Nephron (organoid): ENCODE measurements at regions not wholly inside any gene's neighbourhood (a gene's known extent, or its start where the extent isn't known, plus 50 kb on each side); places are given as distances from the start of the nearest gene placed in this dataset.

Source experiments
- H3K27ac Mint-ChIP-seq, 3 experiments: 2 replicates each; pipeline ENCODE4 v1.8.0; 2020; ENCODE audit warnings: mixed read lengths in 3 of 3, mild to moderate bottlenecking in 2 of 3, moderate library complexity in 1 of 3
- H3K27me3 Mint-ChIP-seq: 2 replicates; pipeline ENCODE4 v1.8.0; 2021; ENCODE audit warnings: low read depth, mild to moderate bottlenecking, moderate library complexity, mixed read lengths
- H3K36me3 Mint-ChIP-seq: 2 replicates; pipeline ENCODE4 v1.8.0; 2020; ENCODE audit warnings: low read depth, mixed read lengths
- H3K4me1 Mint-ChIP-seq: 2 replicates; pipeline ENCODE4 v1.8.0; 2020; ENCODE audit warnings: mixed read lengths
- H3K4me3 Mint-ChIP-seq, 3 experiments: 2 replicates each; pipeline ENCODE4 v1.8.0; 2020; ENCODE audit warnings: mild to moderate bottlenecking in 3 of 3, mixed read lengths in 3 of 3, moderate library complexity in 2 of 3
- H3K9me3 Mint-ChIP-seq: 2 replicates; pipeline ENCODE4 v1.8.0; 2020; ENCODE audit warnings: mixed read lengths
- TF ChIP-seq, protein P1 (sequence below), 3 experiments: fragments of 200-600 bp; sonication (generic); IDR thresholded peaks; one replicate each; pipeline ENCODE4 v1.5.0; 2021; ENCODE audit warnings: antibody characterized with exemption in 3 of 3; ENCODE audit not compliant: unreplicated experiment in 3 of 3

GRCh38 chr1:239061770-239062169, 324.6 kb upstream of the CHRM3 start:
- no peak overlapping the region for H3K4me3 Mint-ChIP-seq
- TF ChIP-seq, protein P1, sequence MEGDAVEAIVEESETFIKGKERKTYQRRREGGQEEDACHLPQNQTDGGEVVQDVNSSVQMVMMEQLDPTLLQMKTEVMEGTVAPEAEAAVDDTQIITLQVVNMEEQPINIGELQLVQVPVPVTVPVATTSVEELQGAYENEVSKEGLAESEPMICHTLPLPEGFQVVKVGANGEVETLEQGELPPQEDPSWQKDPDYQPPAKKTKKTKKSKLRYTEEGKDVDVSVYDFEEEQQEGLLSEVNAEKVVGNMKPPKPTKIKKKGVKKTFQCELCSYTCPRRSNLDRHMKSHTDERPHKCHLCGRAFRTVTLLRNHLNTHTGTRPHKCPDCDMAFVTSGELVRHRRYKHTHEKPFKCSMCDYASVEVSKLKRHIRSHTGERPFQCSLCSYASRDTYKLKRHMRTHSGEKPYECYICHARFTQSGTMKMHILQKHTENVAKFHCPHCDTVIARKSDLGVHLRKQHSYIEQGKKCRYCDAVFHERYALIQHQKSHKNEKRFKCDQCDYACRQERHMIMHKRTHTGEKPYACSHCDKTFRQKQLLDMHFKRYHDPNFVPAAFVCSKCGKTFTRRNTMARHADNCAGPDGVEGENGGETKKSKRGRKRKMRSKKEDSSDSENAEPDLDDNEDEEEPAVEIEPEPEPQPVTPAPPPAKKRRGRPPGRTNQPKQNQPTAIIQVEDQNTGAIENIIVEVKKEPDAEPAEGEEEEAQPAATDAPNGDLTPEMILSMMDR (IDR thresholded peaks at IDR 0.05; ENCODE audit: unreplicated experiment in 3 of 3), result no peak
- peaks cover 4% of the 10 kb centered on the region for H3K27me3 Mint-ChIP-seq
- H3K36me3 Mint-ChIP-seq, result no peaks in the 10 kb centered on the region
- no peak overlapping the region for H3K27ac Mint-ChIP-seq
- no peaks in the 10 kb centered on the region for H3K4me1 Mint-ChIP-seq
- H3K9me3 Mint-ChIP-seq, result no peaks in the 10 kb centered on the region

- no peaks in the 10 kb centered on the region for H3K36me3 Mint-ChIP-seq
- TF ChIP-seq, protein P1 (IDR thresholded peaks at IDR 0.05; ENCODE audit: unreplicated experiment in 3 of 3), result no peak
- peaks cover 4% of the 10 kb centered on the region for H3K27me3 Mint-ChIP-seq
- H3K27ac Mint-ChIP-seq, result no peak overlapping the region
- H3K4me3 Mint-ChIP-seq, result no peak overlapping the region
- H3K4me1 Mint-ChIP-seq, result no peaks in the 10 kb centered on the region
- peaks cover 2% of the 10 kb centered on the region for H3K9me3 Mint-ChIP-seq
These were observed 328.2 kb upstream of the CHRM3 start for GRCh38 chr1:239058190-239058589.

DNA sequence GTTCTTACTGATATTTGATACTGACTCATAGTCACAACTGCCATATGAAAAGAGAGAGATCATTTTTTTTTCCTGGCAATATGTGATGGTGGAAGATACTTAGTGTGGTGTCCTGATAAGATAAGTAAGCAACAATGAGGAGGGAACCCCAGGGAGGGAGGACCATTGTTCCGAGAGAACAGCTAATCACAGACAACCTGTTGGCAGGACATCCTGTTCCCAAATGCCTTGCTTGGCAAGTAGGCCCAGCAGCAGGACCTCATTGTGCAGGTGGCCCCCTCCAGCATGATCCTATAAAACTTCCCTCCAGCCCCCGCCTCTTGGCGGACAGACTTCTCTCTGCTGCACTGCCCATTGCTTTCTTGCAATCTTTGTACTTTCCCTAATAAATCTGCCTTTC, 329.4 kb upstream of the CHRM3 start:
- Mint-ChIP-seq H3K4me1 (no peaks in the 10 kb centered on the region), H3K36me3 (no peaks in the 10 kb centered on the region), H3K4me3 (no peak overlapping the region), H3K27ac (no peak overlapping the region), H3K9me3 (peaks cover 2% of the 10 kb centered on the region), H3K27me3 (peaks cover 4% of the 10 kb centered on the region)
- TF ChIP-seq, protein P1 (IDR thresholded peaks at IDR 0.05; ENCODE audit: unreplicated experiment in 3 of 3), result no peak

GRCh38 chr1:239053279-239053678, 333.1 kb upstream of the CHRM3 start:
- TF ChIP-seq, protein P1 (IDR thresholded peaks at IDR 0.05; ENCODE audit: unreplicated experiment in 3 of 3), result no peak
- H3K4me3 Mint-ChIP-seq, result no peak overlapping the region
- no peaks in the 10 kb centered on the region for H3K36me3 Mint-ChIP-seq
- H3K27ac Mint-ChIP-seq, result no peak overlapping the region
- no peaks in the 10 kb centered on the region for H3K27me3 Mint-ChIP-seq
- no peaks in the 10 kb centered on the region for H3K4me1 Mint-ChIP-seq
- H3K9me3 Mint-ChIP-seq, result peaks cover 2% of the 10 kb centered on the region

GRCh38 chr1:239049571-239049970, 336.8 kb upstream of the CHRM3 start:
- H3K27me3 Mint-ChIP-seq, result no peaks in the 10 kb centered on the region
- no peak overlapping the region for H3K4me3 Mint-ChIP-seq
- no peak overlapping the region for H3K27ac Mint-ChIP-seq
- TF ChIP-seq, protein P1 (IDR thresholded peaks at IDR 0.05; ENCODE audit: unreplicated experiment in 3 of 3), result no peak
- no peaks in the 10 kb centered on the region for H3K9me3 Mint-ChIP-seq
- no peaks in the 10 kb centered on the region for H3K4me1 Mint-ChIP-seq
- H3K36me3 Mint-ChIP-seq, result no peaks in the 10 kb centered on the region

DNA sequence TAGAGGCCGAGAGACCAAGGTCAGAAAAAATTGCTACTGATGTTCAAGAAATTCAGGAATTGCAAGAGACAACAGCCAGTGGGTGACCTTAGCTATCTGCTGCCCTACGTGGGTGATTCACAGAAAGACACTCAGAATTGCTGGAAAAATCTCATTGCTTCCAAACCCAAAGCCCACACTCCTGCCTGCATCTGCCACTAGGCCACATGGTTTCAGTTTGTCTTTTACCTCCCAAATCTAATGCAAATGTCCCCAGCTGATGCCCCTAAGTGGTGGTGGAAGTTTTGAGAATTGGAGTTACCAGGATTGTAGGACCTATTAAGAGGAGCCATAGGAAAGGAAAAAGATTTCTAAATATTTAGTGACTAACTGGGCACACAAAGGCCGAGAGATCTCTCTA, 341.5 kb upstream of the CHRM3 start:
- H3K27ac Mint-ChIP-seq, result no peak overlapping the region
- no peak overlapping the region for H3K4me3 Mint-ChIP-seq
- TF ChIP-seq, protein P1 (IDR thresholded peaks at IDR 0.05; ENCODE audit: unreplicated experiment in 3 of 3), result no peak
- no peaks in the 10 kb centered on the region for H3K9me3 Mint-ChIP-seq
- no peaks in the 10 kb centered on the region for H3K36me3 Mint-ChIP-seq
- H3K4me1 Mint-ChIP-seq, result no peaks in the 10 kb centered on the region
- no peaks in the 10 kb centered on the region for H3K27me3 Mint-ChIP-seq
